ENCODE measurements at regions not wholly inside any gene's neighbourhood (a gene's known extent, or its start where the extent isn't known, plus 50 kb on each side); places are given as distances from the start of the nearest gene placed in this dataset.

DNA sequence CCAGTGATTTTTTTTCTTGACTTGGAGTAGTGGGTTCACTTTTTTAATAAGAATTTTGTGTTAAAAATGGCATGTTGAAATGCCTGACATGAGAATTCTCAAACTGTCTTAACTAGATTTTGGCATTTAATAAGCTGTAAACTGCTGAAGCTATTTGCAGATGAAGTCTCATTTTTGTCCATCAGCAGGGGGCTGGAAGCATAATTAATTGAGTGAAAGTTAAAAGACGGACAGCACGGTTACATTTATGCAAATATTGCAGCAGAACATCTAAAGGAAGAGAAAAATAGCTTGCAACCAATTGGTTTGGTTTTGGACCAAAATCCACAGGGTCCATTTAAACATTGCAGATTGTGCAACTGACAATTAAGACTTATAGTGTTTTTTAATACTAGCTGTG, 837.3 kb upstream of the KLHL1 start:
- Mint-ChIP-seq H3K27ac (no peak overlapping the region), H3K36me3 (no peaks in the 10 kb centered on the region), H3K9me3 (peaks cover 11 to 19% of the 10 kb centered on the region in 2 donors)
- no peak for DNase-seq (ENCODE audit: low spot score in 2 of 2)
- ATAC-seq, result no peak

DNA sequence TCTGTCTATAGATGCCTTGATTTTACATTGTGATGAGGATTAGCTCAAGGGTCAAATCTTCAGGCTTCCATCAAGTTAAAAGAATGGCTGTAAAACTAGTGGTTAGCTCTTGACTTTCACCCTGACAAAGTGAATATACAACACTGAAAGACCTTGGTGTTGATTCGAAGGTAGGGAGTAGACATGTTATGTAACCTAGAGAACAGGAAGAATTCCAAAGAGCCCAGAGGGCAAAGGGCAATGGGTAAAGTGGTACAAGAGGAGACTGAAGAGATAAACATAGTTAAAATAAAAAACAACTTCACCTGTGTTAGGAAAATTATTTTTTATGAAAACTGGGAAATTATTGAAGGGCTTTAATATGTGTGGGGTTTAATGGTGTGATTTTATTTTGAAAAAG, 833.2 kb upstream of the KLHL1 start:
- H3K9me3 Mint-ChIP-seq, result peaks cover 11 to 26% of the 10 kb centered on the region in 2 donors
- H3K36me3 Mint-ChIP-seq, result no peaks in the 10 kb centered on the region
- ATAC-seq (no peak), DNase-seq (ENCODE audit: low spot score in 2 of 2) (no peak)
- no peak overlapping the region for H3K27ac Mint-ChIP-seq

DNA sequence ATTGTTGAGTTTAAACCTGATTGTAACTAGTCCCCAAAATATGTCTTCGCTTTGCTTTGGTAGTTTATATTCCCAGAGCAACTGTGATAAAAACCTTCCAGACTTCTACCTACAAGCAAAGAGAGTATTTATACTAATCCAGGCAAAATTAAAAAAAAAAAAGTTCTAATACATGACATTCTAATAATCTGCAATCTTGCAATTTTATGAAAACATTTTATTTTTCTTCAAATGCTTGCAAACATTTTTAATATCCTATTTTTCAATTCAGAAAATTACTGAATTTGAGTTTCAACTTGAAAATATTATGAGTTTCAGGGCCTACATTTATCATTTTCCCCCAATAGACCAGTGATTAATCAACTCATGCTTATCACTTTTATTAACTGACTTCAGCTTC, 830.2 kb upstream of the KLHL1 start:
- no peak overlapping the region for H3K27ac Mint-ChIP-seq

DNA sequence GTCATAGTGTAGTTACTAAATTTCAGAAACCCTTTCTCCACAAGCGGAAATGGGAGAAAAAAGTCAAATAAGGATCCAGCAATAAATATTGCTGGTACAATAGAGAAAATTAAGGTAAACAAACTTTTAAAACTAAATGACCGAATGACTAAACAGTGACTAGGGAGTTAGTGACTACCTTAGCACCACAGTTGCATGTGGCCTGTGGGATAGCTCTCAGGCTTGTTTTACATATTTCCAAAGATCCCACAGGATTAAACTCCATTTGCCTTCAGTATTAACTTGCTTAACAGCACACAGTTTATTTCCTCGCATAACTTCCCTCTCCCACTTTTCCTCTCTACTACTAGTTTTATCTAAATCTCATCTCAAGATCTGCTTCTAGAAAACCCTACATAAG, 824.3 kb upstream of the KLHL1 start:
- H3K36me3 Mint-ChIP-seq, result no peaks in the 10 kb centered on the region

More for the DNA sequence above, 830.2 kb upstream of the KLHL1 start:
- Mint-ChIP-seq H3K36me3 (no peaks in the 10 kb centered on the region), H3K9me3 (peaks cover 8 to 26% of the 10 kb centered on the region in 2 donors)
- DNase-seq (ENCODE audit: low spot score in 2 of 2) (no peak), ATAC-seq (no peak)

DNA sequence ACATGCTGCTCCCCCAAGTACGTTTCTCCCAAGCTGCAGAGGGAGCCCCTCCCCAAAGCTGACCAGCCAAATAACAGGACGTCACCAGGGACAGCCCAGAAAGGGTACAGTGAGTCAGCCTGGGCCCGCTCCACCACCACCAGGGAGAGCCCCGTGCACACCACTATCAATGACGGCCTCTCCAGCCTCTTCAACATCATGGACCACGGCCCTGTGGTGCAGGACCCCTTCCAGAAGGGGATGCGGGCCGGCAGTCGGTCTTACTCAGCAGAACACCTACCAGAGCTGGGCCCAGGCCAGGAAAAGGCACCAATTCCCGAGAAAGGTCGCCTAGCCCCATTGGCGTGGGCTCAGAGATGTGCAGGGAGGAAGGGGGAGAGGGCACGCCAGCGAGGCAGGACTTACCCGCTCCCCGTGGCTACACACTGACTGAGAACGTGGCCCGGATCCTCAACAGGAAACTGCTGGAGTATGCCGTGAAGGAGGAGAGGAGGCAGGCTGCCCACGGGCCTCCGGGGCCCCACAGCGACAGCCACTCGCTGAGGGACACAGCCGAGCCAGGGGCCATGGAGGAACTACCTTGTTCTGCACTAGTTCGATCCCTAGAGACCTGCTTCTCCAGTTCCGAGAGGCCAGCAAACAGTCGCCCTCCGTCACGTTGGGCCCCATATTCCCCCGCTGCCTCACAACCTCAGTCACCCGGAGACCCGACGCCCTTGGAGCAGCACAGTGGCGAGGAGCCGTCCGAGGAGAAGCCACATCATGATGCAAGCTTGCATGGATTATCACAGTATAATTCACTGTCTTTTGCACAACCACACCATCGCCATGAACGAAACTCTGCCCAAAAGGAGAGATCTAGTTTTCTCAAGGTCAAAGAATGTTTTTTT, 815.9 kb upstream of the KLHL1 start:
- ATAC-seq (no peak), DNase-seq (ENCODE audit: low spot score in 2 of 2) (no peak)
- Mint-ChIP-seq H3K27ac (no peak overlapping the region), H3K36me3 (no peaks in the 10 kb centered on the region), H3K9me3 (peaks cover 5 to 6% of the 10 kb centered on the region in 2 donors)

More for the DNA sequence above, 824.3 kb upstream of the KLHL1 start:
- Mint-ChIP-seq H3K9me3 (peaks cover 6 to 8% of the 10 kb centered on the region in 2 donors), H3K27ac (no peak overlapping the region)
- DNase-seq (ENCODE audit: low spot score in 2 of 2) (no peak), ATAC-seq (no peak)

DNA sequence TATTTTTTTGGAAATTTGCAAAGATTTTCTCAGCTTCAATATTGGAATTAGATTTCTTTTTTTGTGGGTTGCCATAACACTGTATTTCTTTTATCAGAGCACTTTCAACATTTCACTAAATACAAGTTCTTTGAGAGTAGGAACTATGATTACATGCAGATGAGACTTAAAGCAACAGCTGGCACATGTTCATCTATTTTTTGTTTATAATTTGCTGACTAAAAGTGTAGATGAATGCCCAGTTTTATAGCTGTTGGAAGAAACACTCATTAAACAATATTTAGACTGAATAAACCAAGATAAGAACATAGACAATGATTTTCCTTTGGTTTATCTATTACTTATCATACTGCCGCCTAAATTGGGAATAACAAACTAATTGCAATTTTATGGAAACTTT, 803.0 kb upstream of the KLHL1 start:
- Mint-ChIP-seq H3K36me3 (no peaks in the 10 kb centered on the region), H3K9me3 (no peaks in the 10 kb centered on the region), H3K27ac (no peak overlapping the region)
- ATAC-seq (no peak), DNase-seq (ENCODE audit: low spot score in 2 of 2) (no peak)

DNA sequence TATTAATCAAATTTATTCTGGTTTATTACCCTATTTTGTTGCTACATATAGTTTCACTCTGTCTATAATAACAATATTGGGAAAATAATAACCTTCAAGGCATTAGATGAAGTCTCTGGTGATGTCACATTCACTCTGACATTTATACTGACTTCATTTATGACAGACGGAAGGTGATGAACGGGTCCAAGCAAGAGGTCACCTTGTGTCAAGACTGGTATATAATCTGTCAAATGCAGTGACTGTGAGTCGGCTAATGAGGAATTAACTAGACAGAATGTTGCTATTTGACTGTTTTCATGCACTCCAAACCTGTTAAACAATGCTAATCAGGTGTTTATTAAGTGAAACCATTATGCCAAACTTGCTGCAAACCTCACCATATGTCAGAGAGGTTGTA, 800.5 kb upstream of the KLHL1 start:
- no peak for ATAC-seq
- no peak overlapping the region for H3K27ac Mint-ChIP-seq
- no peaks in the 10 kb centered on the region for H3K36me3 Mint-ChIP-seq
- DNase-seq (ENCODE audit: low spot score in 2 of 2), result no peak
- peaks cover 0 to 4% of the 10 kb centered on the region in 2 donors for H3K9me3 Mint-ChIP-seq

DNA sequence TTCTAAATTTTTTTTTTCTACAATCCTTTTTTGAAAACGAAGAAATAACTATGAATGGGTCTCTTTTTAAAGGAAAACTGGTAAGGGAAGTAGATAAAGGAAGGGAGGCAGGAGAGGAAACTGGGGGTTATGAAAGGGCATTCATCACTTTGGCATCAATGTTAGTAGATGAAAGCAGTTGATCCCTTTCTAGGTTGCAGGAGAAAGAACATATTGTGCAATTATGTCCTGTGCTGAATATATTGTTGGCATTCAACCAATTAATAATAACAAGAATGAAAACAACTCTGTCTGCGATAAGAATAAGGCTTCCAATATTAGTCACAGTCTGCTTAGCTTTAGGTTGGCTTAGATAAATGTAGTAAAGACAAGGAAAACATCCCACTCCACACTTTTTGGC, 796.8 kb upstream of the KLHL1 start:
- Mint-ChIP-seq H3K27ac (no peak overlapping the region), H3K36me3 (no peaks in the 10 kb centered on the region), H3K9me3 (peaks cover 0 to 4% of the 10 kb centered on the region in 2 donors)
- ATAC-seq (no peak), DNase-seq (ENCODE audit: low spot score in 2 of 2) (no peak)

DNA sequence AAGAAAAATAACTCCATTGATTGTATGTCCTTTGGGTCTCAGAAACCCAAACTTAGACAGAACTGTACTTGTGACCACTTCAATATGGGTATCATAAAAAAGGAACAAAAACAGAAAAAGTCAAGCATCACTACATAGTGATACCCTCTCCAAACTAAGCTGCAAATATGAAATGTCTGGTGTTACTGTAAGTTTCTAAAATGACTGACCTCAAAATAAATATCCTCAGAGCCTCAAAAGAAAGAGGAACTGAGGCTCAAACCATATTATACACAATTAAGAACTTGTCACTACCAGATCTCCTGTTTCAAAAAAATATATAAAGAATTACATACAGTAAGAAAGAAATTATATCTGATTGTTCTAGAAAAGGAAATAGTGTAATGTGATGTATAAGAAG, 787.9 kb upstream of the KLHL1 start:
- H3K27ac Mint-ChIP-seq, result no peak overlapping the region
- ATAC-seq, result no peak
- H3K36me3 Mint-ChIP-seq, result no peaks in the 10 kb centered on the region
- no peak for DNase-seq (ENCODE audit: low spot score in 2 of 2)
- H3K9me3 Mint-ChIP-seq, result no peaks in the 10 kb centered on the region

DNA sequence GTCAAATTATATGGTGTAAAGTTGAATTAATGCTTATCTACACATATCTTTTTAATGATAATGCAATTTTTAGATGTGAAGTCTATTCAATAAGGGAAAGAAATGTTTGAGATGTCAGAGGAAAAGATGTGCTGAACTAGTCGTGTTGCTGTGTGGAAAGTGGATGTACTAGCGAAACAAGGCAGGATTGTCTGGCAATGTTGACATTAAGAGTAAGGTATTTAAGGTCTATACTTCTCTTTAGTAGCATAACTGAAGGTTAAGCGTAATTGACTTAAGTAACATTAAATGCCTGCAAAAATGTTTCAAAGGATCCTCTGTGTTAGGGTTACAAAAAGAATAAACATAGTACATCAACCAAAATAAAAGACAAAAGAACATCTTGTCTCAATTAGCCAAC, 787.3 kb upstream of the KLHL1 start:
- H3K36me3 Mint-ChIP-seq, result no peaks in the 10 kb centered on the region
- no peak for DNase-seq (ENCODE audit: low spot score in 2 of 2)
- H3K27ac Mint-ChIP-seq, result no peak overlapping the region
- H3K9me3 Mint-ChIP-seq, result no peaks in the 10 kb centered on the region
- ATAC-seq, result no peak

DNA sequence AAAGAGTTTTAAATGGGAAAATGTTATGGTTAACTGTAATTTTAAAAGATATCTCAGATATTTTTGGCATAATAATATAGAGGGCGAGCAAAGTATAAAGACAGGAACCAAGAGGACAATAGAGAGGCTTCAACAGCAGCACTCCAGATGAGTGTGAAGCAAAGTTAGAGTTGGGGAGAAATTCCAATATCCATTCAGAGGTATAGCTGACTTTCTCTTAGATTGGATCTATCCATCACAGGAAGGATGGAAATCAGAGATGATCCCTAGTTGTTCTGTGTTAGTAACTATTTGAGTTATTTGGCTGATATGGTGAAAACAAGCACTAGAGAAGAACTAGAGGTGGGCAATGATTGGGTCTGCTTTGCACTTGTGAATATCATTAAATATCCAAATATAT, 786.0 kb upstream of the KLHL1 start:
- DNase-seq (ENCODE audit: low spot score in 2 of 2) (no peak), ATAC-seq (no peak)
- H3K27ac Mint-ChIP-seq, result no peak overlapping the region
- no peaks in the 10 kb centered on the region for H3K36me3 Mint-ChIP-seq
- peaks cover 0 to under 1% of the 10 kb centered on the region in 2 donors for H3K9me3 Mint-ChIP-seq

DNA sequence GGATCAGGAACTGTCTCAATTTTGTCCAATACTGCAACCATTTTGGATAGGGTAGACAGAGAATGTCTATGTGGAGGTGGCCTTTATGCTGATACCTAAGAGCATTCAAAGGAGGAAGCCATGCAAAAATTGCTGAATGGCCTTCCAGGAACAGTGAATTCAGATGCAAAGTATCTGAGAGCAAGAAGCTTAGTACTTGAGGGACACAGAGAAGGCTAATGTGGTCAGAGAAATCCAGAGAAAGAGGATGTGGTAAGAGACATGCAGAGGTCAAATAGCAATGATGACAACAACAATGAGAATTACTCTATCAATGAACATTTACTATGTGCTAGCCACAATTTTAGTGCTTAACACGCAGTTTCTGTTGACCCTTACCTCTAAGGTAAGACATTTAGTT, 785.6 kb upstream of the KLHL1 start:
- Mint-ChIP-seq H3K27ac (no peak overlapping the region), H3K36me3 (no peaks in the 10 kb centered on the region), H3K9me3 (peaks cover under 1 to 5% of the 10 kb centered on the region in 2 donors)
- no peak for DNase-seq (ENCODE audit: low spot score in 2 of 2)
- no peak for ATAC-seq

DNA sequence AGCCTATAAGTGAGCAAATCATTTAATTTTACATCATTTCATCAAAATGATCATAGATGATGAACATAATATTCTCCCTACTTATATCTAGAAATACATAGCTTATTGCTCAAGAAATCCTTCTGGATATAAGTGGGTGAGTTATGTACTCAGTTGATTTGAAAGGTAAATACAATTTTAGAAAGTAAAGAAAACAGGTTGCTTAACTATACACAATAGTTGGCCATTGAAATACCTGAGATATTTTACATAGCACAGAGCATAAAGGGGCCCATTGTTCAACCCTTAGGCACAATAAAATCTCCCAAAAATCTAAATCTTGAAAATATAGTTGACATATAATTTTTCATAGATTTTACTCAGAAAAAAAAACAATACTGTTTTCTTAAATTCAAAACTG, 782.0 kb upstream of the KLHL1 start:
- Mint-ChIP-seq H3K27ac (no peak overlapping the region), H3K9me3 (peaks cover 5 to 9% of the 10 kb centered on the region in 2 donors), H3K36me3 (no peaks in the 10 kb centered on the region)
- ATAC-seq (no peak), DNase-seq (ENCODE audit: low spot score in 2 of 2) (no peak)

DNA sequence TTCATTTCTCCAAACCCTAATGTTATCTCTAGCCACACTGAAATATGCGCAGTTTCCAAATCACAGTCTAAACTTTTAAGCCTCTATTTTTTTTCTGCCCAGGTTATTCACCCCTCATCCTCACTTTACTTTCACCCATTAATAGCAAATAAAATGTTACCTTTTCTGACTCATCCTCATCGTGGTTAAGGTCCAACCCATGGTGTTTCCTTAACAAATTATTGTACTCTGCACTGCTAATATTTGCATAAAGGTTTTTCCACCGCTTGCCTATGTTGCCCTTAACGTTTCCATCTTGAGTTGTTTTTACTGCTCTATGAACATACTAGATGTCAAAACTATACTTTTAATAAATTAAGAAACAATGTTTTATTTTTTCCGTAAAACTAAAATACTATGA, 780.9 kb upstream of the KLHL1 start:
- no peak overlapping the region for H3K27ac Mint-ChIP-seq
- no peaks in the 10 kb centered on the region for H3K36me3 Mint-ChIP-seq
- no peak for DNase-seq (ENCODE audit: low spot score in 2 of 2)
- ATAC-seq, result no peak
- peaks cover 6 to 9% of the 10 kb centered on the region in 2 donors for H3K9me3 Mint-ChIP-seq

DNA sequence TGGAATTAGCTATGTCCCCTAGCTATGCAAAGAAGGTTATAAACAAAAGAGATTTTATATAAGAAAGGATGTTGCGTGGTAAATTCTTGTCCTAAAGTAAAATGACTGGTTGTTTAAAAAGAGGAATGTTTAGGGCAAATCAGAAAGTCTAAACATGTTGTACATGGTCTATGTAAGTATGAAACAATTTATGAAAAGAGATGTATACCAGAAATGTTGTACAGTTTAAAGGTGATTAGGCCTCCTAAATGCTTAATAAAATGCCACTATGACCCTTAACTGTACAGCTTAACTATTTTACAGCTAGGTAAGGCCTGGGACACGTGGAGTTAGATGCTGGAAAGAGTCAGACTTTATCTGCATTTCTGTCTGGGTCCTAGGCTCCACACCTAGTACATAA, 775.9 kb upstream of the KLHL1 start:
- DNase-seq (ENCODE audit: low spot score in 2 of 2) (no peak), ATAC-seq (no peak)
- peaks cover 7 to 9% of the 10 kb centered on the region in 2 donors for H3K9me3 Mint-ChIP-seq
- no peak overlapping the region for H3K27ac Mint-ChIP-seq
- no peaks in the 10 kb centered on the region for H3K36me3 Mint-ChIP-seq

DNA sequence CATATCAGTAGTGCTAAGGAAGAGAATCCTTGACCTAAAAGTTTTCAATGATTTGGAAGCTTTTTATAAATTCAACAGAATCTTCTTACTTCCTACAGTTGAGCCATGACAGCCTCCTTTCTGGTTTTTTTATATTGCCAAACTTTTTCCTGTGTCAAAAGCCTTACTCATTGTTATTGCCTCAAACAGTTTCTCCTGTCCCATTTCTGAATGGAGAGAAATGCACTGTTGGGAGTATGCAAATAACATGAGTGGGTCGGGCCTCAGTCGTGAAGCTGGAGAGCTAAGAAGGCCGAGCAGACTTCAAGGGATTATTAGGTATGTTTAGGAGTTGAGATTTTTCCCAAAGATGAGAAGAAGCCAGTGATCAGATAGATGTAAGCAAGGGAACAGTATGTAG, 766.4 kb upstream of the KLHL1 start:
- DNase-seq (ENCODE audit: low spot score in 2 of 2), result no peak

DNA sequence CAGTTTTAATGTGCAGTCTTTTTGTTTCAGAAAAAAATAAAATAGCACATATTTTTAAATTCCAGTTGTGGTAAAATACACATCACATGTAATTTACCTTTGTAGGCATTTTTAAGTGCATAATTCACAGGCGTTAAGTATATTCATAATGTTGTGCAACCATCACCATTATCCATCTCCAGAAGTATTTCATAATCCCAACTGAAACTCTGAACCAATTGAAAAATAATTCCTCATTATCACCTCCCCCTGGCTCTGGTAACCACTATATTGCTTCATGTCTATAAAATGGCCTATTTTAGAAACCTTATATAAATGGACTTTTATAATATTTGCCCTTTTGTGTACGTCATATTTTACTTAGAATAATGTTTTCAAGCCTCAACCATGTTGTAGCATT, 756.5 kb upstream of the KLHL1 start:
- no peak for DNase-seq (ENCODE audit: low spot score in 2 of 2)
- Mint-ChIP-seq H3K27ac (no peak overlapping the region), H3K36me3 (peaks cover 0 to 6% of the 10 kb centered on the region in 2 donors), H3K9me3 (peaks cover 8 to 18% of the 10 kb centered on the region in 2 donors)
- no peak for ATAC-seq

More for the DNA sequence above, 766.4 kb upstream of the KLHL1 start:
- Mint-ChIP-seq H3K27ac (no peak overlapping the region), H3K9me3 (peaks cover 7 to 10% of the 10 kb centered on the region in 2 donors), H3K36me3 (no peaks in the 10 kb centered on the region)
- ATAC-seq, result no peak

DNA sequence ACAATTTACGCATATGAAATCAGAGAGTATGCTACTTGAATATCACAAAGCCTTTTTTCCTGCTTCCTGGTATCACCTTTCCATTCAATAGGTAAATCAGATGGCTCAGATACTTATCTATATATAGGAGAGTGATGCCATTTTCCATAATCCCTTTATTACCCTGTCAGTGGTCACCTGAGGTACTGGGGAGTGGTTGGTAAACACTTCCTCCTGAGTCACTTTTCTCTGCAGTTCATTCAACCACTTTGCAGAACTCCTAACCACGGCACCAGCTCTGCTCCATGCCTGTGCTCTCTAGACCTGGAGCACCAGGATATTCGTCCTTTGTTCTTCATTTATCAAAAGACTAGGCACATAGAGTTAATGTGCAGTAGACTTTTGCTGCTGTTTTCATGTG, 748.5 kb upstream of the KLHL1 start:
- H3K9me3 Mint-ChIP-seq, result peaks cover 10 to 12% of the 10 kb centered on the region in 2 donors
- no peak for ATAC-seq
- H3K27ac Mint-ChIP-seq, result no peak overlapping the region
- DNase-seq (ENCODE audit: low spot score in 2 of 2), result no peak
- H3K36me3 Mint-ChIP-seq, result peaks cover 0 to 6% of the 10 kb centered on the region in 2 donors
